DLD1 (cell line): ENCODE measurements at regions not wholly inside any gene's neighbourhood (a gene's known extent, or its start where the extent isn't known, plus 50 kb on each side); places are given as distances from the start of the nearest gene placed in this dataset.

Experiments used
- in situ Hi-C: cut with HindIII; loops from 2 replicates; pipeline ENCODE4 v1.10.0; 2017; ENCODE audit warnings: low sequenced_read_pairs

DNA sequence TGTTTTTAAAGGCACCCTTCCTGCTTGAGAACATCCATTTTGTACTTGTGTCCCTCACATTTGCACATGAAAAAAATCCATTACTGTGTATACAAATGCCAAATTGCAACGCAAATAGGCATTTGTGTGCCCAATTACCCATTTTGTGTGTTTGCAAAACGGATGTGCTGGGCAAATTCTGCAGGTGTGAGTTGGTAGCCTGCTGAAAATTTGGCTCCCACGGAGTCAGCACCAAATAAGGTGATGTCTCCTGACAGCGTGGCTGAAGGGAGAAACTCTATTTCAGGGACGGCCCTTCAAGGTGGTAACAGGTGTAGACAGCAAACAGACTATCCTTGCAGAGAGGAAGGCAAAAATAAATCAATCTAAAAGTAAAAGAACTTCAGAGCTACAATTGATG, 661.1 kb downstream of the BCL11A start:
- in situ Hi-C loops: no loop called here

DNA sequence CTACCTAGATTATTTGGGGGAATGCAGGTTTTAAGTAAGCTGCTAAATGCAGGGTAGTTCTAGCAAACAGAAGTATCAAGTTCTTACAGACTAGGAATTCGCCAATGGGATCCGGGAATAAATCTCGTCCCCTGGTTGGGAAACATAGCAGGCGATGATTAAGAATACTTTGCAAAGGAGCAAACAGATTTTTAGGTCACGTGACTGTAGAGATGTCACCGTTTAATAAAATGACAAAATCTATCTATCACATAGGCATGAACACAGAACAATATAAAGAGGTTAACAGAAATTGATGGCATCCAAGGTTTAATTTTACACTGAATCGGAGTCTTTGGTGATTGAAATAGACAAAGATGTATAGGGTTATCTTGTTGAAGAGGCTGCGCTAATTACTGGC, 664.1 kb downstream of the BCL11A start:
- in situ Hi-C loops: no loop called here

DNA sequence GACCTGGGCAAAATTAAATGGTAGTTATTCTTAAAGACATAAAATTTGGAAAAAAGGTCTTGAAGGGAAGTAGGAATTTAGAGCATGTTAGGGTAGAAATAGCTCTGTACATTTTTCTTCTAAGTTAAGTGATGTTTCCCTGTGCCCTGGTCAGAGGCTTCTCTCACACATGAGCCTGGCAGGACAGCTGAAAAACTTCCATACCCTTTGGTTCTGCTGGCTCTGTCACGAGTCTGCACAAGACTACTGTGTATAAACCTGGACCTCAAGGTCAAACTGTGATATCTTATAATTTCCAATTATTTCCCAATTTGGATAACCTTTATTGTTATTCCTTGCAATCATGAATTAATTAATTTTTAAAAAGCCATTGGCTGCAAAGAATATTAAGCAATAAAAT, 664.7 kb downstream of the BCL11A start:
- in situ Hi-C loops: no loop called here

DNA sequence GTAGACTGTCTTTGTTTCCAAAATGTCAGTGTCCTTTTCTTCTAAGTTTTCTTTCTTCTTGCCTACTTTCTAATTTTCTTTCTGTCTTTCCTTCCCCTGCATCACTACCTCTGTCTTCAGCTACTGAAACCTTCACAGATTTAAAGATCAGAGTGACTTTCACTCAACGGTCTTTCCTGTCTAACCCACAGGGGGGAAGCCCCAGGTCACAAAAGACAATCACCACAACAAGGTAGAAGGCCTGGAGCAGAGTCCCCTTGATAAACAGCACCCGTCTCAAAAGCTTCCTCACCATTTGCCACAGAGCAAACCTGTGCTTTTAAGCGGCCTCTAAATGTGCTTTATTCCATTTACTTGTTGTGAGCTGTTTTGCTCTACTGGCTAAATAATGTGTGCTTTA, 665.4 kb downstream of the BCL11A start:
- in situ Hi-C loops: no loop called here

DNA sequence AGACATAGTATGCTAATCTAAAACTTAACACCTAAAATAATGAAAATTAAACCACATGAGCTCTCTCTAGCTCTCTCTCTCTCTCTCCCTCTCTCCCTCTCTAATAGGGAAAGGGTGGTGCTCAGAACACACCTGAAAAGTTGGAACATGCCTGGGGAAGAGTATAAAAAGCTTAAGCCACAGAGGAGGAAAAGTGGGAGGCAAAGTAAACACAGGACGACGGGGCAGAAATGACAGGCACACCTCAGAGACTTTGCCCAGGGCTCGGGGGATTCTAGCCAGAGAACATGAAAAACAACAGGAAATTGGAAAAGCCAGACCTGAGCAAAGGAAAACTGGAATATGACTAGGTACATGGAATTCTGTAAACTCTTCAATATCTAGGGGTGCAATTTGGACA, 666.1 kb downstream of the BCL11A start:
- in situ Hi-C loops: no loop called here

DNA sequence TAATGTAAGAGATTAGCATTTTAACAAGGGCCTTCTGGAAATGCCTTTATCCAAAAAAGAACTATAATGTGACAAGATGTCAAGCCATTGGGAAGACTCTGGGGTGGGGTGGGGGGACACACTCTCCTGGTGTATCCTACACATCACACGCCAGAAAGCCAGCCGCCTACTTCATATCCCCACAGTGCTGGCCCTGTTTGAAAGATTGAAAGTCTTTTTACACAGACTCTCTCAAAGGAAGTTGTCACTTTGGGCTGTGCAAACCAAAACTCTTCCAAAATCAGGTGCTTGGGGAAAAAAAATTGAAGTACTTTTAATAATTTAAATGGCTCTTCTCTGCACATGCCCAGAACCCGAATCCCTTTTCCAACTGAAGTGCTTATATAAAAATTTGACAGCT, 666.7 kb downstream of the BCL11A start:
- in situ Hi-C loops: no loop called here

DNA sequence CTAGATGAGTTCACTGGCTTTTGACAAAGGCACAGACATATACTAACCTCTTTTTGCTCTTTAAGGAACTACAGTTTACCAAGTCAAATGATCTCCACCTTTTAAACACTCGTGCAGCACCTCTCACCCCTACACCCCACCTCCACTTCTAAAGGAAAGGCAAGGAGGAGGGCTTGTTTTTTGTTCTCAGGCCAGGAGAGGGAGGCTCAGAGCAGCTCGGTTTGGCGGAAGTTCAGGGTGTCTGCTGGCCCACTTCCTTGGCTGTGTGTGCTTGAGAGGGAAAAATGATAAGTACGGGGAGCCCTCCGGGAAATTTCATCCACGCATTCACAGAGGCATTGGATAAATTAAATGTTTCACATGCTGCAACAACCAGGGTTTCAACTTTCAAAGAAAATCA, 667.9 kb downstream of the BCL11A start:
- in situ Hi-C loops: no loop called here

DNA sequence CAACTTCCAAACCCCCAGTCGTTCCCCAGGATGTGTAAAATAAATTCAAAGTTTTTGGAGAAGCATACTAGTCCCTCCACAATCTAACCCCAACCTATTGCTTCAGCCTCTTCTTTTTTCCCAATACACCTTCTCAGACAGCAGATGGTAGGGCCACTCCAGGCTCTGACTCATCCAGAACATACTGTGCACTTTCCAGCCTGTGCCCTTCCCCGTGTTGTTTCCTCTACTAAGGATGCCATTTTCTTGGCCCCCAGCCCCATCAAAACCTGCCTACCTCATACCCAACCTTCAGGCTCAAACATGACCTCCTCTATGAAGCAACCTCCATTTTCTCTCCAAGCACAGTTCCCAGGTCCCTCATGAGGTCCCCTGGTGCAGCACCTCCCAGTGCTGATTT, 669.3 kb downstream of the BCL11A start:
- in situ Hi-C loops: no loop called here

DNA sequence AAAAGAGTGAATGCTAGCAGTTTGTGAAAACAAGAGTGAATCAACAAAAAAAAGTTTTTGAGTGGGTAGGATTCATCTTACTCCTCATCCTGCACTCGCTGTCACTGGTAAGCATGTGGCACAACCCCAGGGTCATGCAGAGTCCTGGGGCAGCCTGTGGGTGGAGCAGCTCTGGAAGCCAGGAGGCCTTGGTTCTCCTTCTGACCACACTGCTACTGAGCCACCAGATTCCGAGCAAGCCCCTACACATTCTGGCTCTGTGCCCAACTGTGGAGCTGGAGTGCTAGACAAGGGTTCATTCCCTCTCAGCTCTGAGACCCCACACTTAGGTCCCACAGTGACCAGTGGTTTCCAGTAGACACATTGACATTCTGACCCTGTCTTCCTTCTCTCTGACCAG, 670.6 kb downstream of the BCL11A start:
- in situ Hi-C loops: no loop called here

DNA sequence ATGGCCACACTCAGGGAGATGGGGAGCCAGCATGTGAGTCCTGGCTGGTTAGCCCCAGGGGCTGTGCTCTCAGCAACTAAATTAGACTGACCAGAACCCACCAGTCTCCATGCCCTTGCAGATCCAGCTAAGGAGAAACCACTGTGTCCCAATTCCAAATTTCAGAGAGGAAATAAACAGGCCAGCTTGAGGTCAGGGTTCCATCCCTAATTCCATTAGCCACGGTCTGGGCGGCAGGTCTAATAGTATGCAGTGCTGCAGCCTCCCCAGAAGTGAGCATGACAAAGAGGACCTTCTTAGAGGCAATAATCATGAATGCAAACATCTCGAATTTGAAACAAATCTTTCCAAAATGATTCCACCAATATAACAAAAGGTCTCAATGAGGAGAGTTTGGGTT, 671.2 kb downstream of the BCL11A start:
- in situ Hi-C loops: no loop called here

DNA sequence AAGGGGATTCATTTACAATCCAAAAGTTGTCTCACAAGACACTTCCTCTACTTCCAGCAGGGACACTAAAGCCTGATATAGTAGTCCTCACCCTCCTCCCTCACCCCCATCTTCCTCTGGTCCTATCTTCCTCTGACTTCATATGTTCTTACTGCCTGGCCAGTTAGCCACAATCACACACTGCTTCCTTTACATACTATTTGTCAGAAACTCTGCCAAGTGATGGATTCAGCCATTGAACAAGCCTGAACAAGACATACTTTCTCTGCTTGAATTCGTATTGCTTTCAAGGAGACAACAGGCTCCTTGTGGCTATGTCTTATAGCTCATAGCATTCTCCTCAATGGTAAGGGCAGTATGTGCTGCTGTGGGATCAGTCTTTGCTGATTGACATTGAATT, 672.2 kb downstream of the BCL11A start:
- in situ Hi-C loops: no loop called here

DNA sequence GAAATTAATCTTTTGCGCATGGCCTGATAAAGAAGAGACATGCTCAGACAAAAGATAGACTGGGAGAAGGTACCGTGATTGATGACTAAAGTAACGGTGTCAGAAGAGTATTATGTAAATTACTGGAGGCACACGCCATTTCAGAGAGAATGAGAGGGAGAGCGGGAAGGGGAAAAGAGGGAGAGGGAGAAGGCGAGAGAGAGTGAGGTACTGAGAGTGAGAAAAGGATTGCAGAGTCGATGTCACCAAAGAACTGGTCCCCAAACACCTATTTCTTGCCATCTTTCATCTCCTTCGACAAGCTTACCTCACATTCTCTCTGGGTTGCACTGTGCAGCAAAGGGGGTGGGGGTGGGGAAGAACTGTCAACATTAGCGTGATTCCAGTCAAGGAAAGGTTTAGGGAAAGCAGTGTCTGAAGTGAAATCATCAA, 673.7 kb downstream of the BCL11A start:
- in situ Hi-C loops: no loop called here

DNA sequence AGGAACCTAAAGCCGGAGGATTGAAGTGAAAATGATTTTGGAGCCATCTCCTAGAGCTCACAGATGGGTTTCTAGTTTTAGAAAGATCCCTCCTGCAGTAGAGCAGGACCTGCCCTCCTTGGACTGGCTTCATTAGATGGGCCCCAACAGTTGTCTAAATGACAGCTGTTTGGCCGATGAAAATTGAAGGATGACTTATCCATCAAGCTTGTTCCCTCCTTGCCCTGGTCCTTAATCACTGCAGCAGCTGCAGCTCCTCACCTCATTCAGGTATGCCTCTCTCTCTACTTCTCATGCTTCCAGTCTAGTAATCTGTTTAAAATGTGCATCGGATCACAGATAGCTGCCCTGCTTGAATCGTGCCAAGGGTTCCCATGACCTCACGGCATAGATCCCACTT, 677.6 kb downstream of the BCL11A start:
- in situ Hi-C loops: no loop called here

DNA sequence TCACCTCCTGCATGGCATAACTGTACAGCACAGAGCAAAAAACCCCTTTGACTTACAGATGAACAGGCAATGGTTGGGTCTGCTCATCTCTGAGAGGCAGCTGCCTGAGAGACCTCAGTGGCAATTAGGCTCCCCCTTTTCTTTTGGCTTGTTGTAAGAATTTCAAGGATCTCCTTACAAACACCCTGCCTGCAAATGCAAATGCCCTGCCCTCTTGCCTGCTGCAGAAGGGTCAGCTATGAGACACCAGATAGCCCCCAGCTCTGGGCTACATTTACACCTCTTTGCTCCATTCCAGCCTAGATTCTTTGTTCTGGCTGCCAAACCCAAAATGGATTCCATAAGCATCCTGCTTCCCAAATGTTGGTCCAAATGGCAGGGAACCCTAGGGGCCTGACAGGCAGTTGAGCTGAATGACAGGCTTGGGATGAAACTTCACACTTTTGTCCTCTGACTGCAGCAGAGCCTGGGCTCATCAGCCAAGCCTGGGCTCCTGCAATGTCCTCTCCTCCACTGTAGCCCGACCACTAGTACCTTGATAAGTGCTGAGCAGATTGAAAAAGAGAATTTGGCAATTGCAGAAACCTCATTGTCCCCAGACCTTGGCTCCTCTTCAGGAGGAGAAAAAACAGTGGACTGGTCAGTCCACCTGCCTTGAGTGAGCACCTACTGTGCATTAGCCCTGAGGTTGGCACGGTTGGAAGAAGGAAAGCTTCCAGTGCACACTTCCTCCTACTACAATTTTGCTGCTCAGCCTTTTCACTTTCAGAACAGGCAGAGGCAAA, 678.3 kb downstream of the BCL11A start:
- in situ Hi-C loops: no loop called here

DNA sequence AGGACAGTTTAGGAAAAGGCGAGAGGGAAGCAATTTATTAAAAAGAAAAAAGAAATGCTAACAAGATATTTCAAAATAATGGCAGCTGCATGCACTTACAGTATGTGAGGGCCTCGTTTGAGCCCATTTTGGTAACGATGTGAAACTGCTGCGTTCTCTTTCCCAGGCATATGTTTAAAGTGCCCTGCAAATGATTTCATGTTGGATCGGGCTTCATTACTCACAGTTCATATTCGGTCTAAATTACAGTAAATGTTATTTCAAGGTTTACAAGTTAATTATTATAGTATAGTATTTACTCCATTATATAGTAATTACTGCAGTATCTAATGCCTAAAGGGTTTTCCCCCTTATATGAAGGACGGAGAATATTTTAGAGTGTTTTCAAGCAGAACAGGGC, 679.1 kb downstream of the BCL11A start:
- in situ Hi-C loops: no loop called here

DNA sequence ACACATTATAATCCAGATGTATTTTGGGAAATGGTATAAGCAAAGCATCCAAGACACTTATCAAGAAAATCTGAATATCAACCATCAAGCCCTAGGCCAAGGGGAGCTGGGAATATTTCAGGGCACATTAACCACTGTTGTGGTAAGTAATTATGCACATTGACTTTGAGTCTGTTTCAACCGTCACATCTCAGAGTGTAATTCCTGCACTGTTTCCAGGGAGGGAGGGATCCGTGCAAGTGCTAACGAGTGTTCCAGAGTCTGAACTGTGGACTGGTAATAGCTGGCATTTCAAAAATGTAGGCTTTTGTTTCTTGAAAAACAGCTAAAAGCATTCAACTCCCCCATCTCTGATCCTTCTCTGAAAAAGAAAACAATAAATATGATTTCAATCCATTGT, 681.6 kb downstream of the BCL11A start:
- in situ Hi-C loops: no loop called here

DNA sequence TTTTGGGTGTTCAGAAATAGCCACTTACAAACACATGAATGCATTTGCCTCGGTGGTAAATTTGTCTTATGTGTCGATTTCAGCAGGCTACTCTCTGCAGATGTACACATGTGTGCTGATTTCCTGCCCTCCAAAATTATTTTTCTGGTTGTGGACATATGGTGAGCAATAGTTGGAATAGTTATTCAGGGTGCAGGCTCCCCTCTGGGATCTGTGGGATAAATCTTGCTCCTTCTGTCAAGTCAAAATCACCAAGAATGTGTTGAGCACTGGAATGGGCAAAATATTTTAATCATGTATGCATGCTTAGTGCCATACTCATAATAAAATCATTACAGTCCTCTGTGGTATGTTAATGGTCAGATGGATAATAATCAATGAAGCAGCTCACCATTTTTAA, 684.5 kb downstream of the BCL11A start:
- in situ Hi-C loops: no loop called here

DNA sequence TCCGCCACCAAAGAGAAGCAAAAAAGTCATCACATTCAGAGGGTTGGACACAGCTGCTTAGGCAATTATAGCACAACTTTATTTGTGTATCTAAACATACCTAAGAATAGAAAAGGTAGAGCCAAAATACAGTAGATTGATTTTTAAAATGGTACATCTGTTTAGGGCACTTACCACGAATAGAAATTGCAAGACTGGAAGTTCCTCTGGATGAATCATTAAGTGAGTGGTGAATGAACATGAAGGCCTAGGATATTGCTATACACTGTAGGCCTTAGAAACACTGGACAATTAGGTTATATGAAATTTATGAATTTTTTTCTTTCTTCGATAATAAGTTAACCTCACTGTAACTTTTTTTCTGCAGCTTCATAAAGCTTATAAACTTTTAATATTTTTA, 687.0 kb downstream of the BCL11A start:
- in situ Hi-C loops: no loop called here

DNA sequence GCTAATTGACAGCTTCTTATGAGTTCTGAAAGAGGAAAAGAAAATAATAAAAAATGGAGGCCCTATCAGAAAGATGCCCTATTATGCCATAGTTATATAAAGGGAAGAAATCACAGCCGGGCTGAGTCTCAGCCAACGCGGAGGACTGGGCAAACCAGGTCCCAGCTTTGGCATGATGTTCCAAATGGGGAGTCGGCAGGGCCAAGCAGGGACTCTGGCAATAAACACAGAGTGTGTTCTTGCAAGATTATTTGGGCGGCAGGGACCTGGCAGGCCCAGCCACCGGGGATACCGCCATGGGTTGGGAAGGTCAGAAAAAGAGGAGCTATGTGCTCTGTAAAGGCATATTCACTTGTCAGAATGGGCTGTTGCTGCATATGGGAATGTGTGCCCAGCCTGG, 694.9 kb downstream of the BCL11A start:
- in situ Hi-C loops: no loop called here

DNA sequence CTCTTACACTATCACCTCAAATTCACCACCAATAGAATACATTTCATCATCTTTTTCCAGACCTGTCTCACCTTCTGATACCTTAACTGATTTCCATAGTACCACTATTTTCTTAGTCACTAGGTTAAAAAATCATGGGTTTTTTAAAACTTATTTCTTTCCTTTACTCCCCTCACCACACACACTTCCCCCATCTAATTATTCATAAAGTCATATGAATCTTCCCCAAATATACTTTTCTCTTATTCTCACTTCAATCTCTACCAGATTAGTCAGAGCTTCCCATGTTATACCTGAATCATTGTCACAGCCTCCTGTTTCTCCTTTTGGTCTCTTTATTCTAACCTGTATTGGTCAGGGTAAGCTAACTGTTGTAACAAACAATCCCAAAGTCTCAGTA, 696.3 kb downstream of the BCL11A start:
- in situ Hi-C loops: no loop called here

DNA sequence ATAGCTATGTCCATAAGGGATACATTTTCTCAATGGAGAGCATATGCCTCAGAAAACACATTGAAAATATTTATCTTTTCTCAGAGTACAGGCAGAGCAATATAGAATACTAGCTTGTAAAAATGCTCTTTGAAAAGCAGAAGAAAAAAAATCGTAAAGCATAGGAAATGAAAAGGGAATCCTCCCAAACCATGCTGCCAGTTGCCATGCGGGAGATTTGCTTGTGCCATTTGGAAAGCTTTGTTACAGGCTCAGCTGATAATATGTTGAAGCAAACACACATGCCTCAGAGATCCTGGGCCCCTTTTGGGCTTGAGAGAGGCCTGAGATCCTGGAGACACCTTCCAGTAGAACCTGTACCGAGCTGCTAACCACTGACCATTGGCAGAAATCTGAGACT, 697.1 kb downstream of the BCL11A start:
- in situ Hi-C loops: no loop called here

DNA sequence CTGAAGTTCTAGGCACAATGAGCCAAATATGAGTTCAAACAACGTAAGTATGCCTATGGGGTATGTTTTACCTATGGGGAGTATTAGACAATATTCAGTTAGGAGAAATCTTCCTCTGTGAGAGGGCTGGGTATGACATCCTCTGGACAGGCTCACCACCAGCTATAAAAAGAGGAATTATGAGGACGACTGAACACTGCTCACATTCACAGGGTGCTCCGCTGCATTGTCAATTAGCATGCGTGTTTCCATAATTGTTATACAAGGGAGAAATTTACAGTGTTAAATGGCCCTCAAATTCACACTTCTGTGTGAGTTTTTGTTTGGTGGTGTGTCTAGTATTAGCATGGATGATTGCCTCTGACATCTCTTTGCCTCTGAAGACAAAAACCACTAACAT, 700.4 kb downstream of the BCL11A start:
- in situ Hi-C loops: no loop called here

DNA sequence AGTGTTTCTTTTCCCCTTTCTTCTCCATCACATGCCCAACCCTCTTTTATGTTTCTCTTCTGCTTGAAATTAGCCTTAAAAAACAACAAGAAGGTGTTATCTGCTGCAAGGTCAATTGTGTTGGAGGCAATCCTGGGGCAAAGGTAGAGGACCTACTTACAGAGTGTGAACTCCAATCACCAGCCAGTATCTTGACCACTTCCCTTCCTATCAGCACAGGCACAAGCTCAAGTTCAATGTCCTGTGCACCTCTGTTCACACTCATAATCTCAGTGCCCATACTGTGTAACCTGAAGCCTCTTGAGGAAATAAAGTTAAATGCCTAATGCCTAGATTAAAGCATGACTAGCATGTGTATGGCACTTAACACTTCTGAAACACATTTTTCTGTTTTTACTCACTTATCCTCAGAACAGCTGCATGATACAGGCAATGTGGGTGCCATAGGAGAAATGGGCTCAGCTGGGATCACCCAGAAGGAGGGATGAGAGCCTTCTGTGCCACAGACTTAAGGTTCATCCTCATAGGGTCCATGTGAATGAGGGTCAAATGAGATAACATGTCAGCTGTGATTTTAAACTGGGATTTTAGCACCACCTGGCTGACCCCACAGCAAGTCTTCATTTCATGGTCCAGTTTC, 701.5 kb downstream of the BCL11A start:
- in situ Hi-C loops: no loop called here
